ENCODE measurements at regions not wholly inside any gene's neighbourhood (a gene's known extent, or its start where the extent isn't known, plus 50 kb on each side); places are given as distances from the start of the nearest gene placed in this dataset.

DNA sequence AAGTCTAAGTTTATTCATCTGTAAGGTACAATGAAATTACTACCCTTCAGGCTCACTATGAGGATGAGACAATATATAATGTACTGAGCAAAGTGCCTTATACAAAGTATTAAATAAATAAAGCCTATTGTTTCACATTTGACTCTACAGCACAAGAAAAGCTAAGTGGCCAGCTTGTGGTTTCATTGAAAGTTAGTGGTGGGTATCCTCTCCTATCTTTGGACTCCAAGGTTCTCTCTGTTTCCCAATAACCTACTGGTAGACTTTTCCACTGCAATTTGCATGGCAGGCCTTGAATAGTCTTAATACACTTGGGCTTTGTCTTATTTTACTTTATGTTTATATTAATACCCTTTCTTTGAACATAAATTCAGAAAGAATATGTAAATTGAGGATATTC, 262.7 kb downstream of the DEPDC1B start:
- H3K4me3 ChIP-seq (replicated peaks in 1 of 3; ENCODE audit: insufficient read depth in 1 of 3, low read depth in 1 of 3, low read length in 3 of 3), result no peak overlapping the region
- no peaks in the 10 kb centered on the region for H4K20me1 ChIP-seq (replicated peaks; ENCODE audit: control insufficient read depth, extremely low read depth, insufficient read depth, low read length)
- no peak overlapping the region for H3K4me2 ChIP-seq (ENCODE audit: insufficient read depth, low read length)
- dilution Hi-C loops (cut with MboI; ENCODE audit: extremely low pct_ligation_motif_present, low sequenced_read_pairs) (no loop called here), intact Hi-C loops (cut with micrococcal nuclease) (no loop called here)
- no peak for FAIRE-seq
- H3K9ac ChIP-seq (replicated peaks; ENCODE audit: extremely low read depth, insufficient read depth, low read length), result no peak overlapping the region
- no peaks in the 10 kb centered on the region for H3K79me2 ChIP-seq (ENCODE audit: control insufficient read depth, insufficient read depth, low read length)
- H3K27ac ChIP-seq (ENCODE audit: insufficient read depth, low read depth, low read length), result no peak overlapping the region
- BruUV-seq (replicated peaks), result no TSS peak
- H2AFZ ChIP-seq (ENCODE audit: low read depth, low read length), result no peak overlapping the region
- H3K9me1 ChIP-seq (replicated peaks; ENCODE audit: control insufficient read depth, extremely low read depth, insufficient read depth, low read length), result no peaks in the 10 kb centered on the region
- no peak for DNase-seq (ENCODE audit: low read depth, low spot score)
- CTCF ChIA-PET, result interaction anchor here (1.5 kb wide), 1 partner anchor 16 kb away, joined by 3 read pairs; no protein-coding TSS in a partner anchor
- H3K27me3 ChIP-seq (ENCODE audit: control insufficient read depth in 2 of 2, insufficient read depth in 2 of 2, low read length in 2 of 2), result no peaks in the 10 kb centered on the region
- POLR2A ChIA-PET, result no interaction called here
- no peak for TF ChIP-seq MYC (IDR thresholded peaks at IDR 0.05; ENCODE audit: low read depth, low read length)
- no peak for TF ChIP-seq CTCF (IDR thresholded peaks at IDR 0.05; ENCODE audit: extremely low read depth in 1 of 2, insufficient read depth in 1 of 2, low read depth in 1 of 2, low read length in 2 of 2)
- TF ChIP-seq, protein P1, sequence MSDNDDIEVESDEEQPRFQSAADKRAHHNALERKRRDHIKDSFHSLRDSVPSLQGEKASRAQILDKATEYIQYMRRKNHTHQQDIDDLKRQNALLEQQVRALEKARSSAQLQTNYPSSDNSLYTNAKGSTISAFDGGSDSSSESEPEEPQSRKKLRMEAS (IDR thresholded peaks at IDR 0.05; ENCODE audit: insufficient read depth, insufficient read length), result no peak
- TF ChIP-seq JUN (IDR thresholded peaks at IDR 0.05; ENCODE audit: borderline replicate concordance, insufficient read depth, insufficient read length, low read depth), result no peak
- no peak for TF ChIP-seq POLR2AphosphoS5 (IDR thresholded peaks at IDR 0.05; ENCODE audit: insufficient read depth, low read depth, low read length)
- no peak for TF ChIP-seq EZH2 (IDR thresholded peaks at IDR 0.05; ENCODE audit: borderline replicate concordance, low read depth, low read length, severe bottlenecking)
- TF ChIP-seq FOS (IDR thresholded peaks at IDR 0.05; ENCODE audit: borderline replicate concordance, insufficient read depth, low read length), result no peak
- no peak for TF ChIP-seq POLR2A (IDR thresholded peaks at IDR 0.05; ENCODE audit: low read depth, low read length)
- TF ChIP-seq GATA2 (IDR thresholded peaks at IDR 0.05; ENCODE audit: insufficient read depth, insufficient read length, low read depth, low read length), result no peak
- H3K4me1 ChIP-seq (ENCODE audit: control insufficient read depth, extremely low read depth, insufficient read depth, low read length), result no peaks in the 10 kb centered on the region
- no peaks in the 10 kb centered on the region for H3K36me3 ChIP-seq (ENCODE audit: control insufficient read depth in 2 of 2, extremely low read depth in 1 of 2, insufficient read depth in 2 of 2, low read length in 2 of 2)
- no peaks in the 10 kb centered on the region for H3K9me3 ChIP-seq (replicated peaks; ENCODE audit: control insufficient read depth, insufficient read depth, low read length)

All from endothelial cell of umbilical vein (primary cell).